WTC11 (cell line): ENCODE measurements at regions not wholly inside any gene's neighbourhood (a gene's known extent, or its start where the extent isn't known, plus 50 kb on each side); places are given as distances from the start of the nearest gene placed in this dataset.

Source experiments
- ATAC-seq: fragments of 200-7000 bp; cut with Tn5 transposase; 2 replicates; pipeline ENCODE4 v1.10.0; 2021; ENCODE audit warnings: mild to moderate bottlenecking, moderate library complexity
- CTCF ChIA-PET: fragments of 300-600 bp; sonication (Branson Sonifier 250); formaldehyde crosslinking; loops from one replicate; lab custom pipeline; 2021; ENCODE audit warnings: antibody characterized with exemption; lab: Charles Lee
- POLR2A ChIA-PET: fragments of 350-600 bp; sonication (Branson Sonifier 250); formaldehyde crosslinking; loops from one replicate; lab custom pipeline; 2021; ENCODE audit warnings: antibody characterized with exemption; lab: Charles Lee
- DNase-seq: peaks from one replicate; pipeline ENCODE4 v3.0.0; 2021; ENCODE audit warnings: low spot score
- H3K27ac Mint-ChIP-seq: 2 replicates; pipeline ENCODE4 v1.8.0; 2021; ENCODE audit warnings: mixed read lengths
- H3K27me3 Mint-ChIP-seq: 2 replicates; pipeline ENCODE4 v1.8.0; 2021; ENCODE audit warnings: low read depth, mild to moderate bottlenecking, moderate library complexity, mixed read lengths
- H3K36me3 Mint-ChIP-seq: 2 replicates; pipeline ENCODE4 v1.8.0; 2021; ENCODE audit warnings: mixed read lengths
- H3K4me1 Mint-ChIP-seq: 2 replicates; pipeline ENCODE4 v1.8.0; 2022; ENCODE audit warnings: mixed read lengths
- H3K4me3 Mint-ChIP-seq: 2 replicates; pipeline ENCODE4 v1.8.0; 2021; ENCODE audit warnings: mild to moderate bottlenecking, moderate library complexity, mixed read lengths
- H3K9me3 Mint-ChIP-seq: 2 replicates; pipeline ENCODE4 v1.8.0; 2021; ENCODE audit warnings: mixed read lengths
- AR ChIP-seq: fragments of 250-450 bp; sonication (Bioruptor Pico); IDR thresholded peaks from 2 replicates; pipeline ENCODE4 v1.9.0; 2021; ENCODE audit warnings: mild to moderate bottlenecking
- CBFB ChIP-seq: sonication (generic); formaldehyde crosslinking; IDR thresholded peaks from 2 replicates; pipeline ENCODE4 v1.8.1; 2022; ENCODE audit warnings: mild to moderate bottlenecking, low read depth, missing genetic modification reagents
- ETV6 ChIP-seq: sonication (generic); formaldehyde crosslinking; IDR thresholded peaks from 2 replicates; pipeline ENCODE4 v1.8.1; 2022; ENCODE audit warnings: mild to moderate bottlenecking, missing genetic modification reagents
- FOXP1 ChIP-seq: sonication (generic); formaldehyde crosslinking; IDR thresholded peaks from 2 replicates; pipeline ENCODE4 v1.8.0; 2022; ENCODE audit warnings: missing genetic modification reagents, mild to moderate bottlenecking, moderate library complexity, borderline replicate concordance
- GABPB1 ChIP-seq: sonication (generic); formaldehyde crosslinking; IDR thresholded peaks from 2 replicates; pipeline ENCODE4 v1.8.1; 2023; ENCODE audit warnings: mild to moderate bottlenecking, missing genetic modification reagents
- IRF2 ChIP-seq: sonication (generic); formaldehyde crosslinking; IDR thresholded peaks from 2 replicates; pipeline ENCODE4 v1.8.0; 2022; ENCODE audit warnings: low read depth, missing genetic modification reagents, borderline replicate concordance
- KAT7 ChIP-seq: sonication (generic); formaldehyde crosslinking; IDR thresholded peaks from 2 replicates; pipeline ENCODE4 v1.8.1; 2023; ENCODE audit warnings: missing genetic modification reagents, mild to moderate bottlenecking, borderline replicate concordance
- MXD4 ChIP-seq: fragments of 250-450 bp; sonication (Bioruptor Pico); IDR thresholded peaks from 2 replicates; pipeline ENCODE4 v1.8.0; 2021; ENCODE audit warnings: mild to moderate bottlenecking, moderate library complexity, borderline replicate concordance
- NFATC4 ChIP-seq: fragments of 250-450 bp; sonication (Bioruptor Pico); IDR thresholded peaks from 2 replicates; pipeline ENCODE4 v1.9.0; 2021; ENCODE audit warnings: mild to moderate bottlenecking
- NFYB ChIP-seq: sonication (generic); formaldehyde crosslinking; conservative IDR thresholded peaks from 2 replicates; pipeline ENCODE4 v1.8.0; 2022; ENCODE audit warnings: low read depth, missing genetic modification reagents
- PRRX2 ChIP-seq: fragments of 250-450 bp; sonication (Bioruptor Pico); IDR thresholded peaks from 2 replicates; pipeline ENCODE4 v1.8.0; 2021; ENCODE audit warnings: mild to moderate bottlenecking
- SP1 ChIP-seq: sonication (generic); formaldehyde crosslinking; conservative IDR thresholded peaks from 2 replicates; pipeline ENCODE4 v1.8.1; 2022; ENCODE audit warnings: missing genetic modification reagents
- STAT6 ChIP-seq: sonication (generic); formaldehyde crosslinking; conservative IDR thresholded peaks from 2 replicates; pipeline ENCODE4 v1.8.1; 2023; ENCODE audit warnings: mild to moderate bottlenecking, low read depth, missing genetic modification reagents, moderate library complexity
- TCF7 ChIP-seq: sonication (generic); formaldehyde crosslinking; IDR thresholded peaks from 2 replicates; pipeline ENCODE4 v1.8.0; 2022; ENCODE audit warnings: mild to moderate bottlenecking, low read depth, missing genetic modification reagents, moderate library complexity
- ZBTB43 ChIP-seq: sonication (generic); formaldehyde crosslinking; IDR thresholded peaks from 2 replicates; pipeline ENCODE4 v1.8.1; 2023; ENCODE audit warnings: mild to moderate bottlenecking, missing genetic modification reagents
- TF ChIP-seq, protein P1 (sequence below): sonication (generic); formaldehyde crosslinking; IDR thresholded peaks from 2 replicates; pipeline ENCODE4 v1.8.0; 2022; ENCODE audit warnings: missing genetic modification reagents
- TF ChIP-seq, protein P2 (sequence below): fragments of 250-450 bp; sonication (Bioruptor Pico); IDR thresholded peaks from 2 replicates; pipeline ENCODE4 v2.1.2; 2022; ENCODE audit warnings: mild to moderate bottlenecking, moderate library complexity
- TF ChIP-seq, protein P3 (sequence below): fragments of 250-450 bp; sonication (Bioruptor Pico); conservative IDR thresholded peaks from 2 replicates; pipeline ENCODE4 v1.9.0; 2021; ENCODE audit warnings: mild to moderate bottlenecking
- TF ChIP-seq, protein P4 (sequence below): fragments of 200-600 bp; IDR thresholded peaks from 2 replicates; pipeline ENCODE4 v1.8.0; 2022; ENCODE audit warnings: antibody characterized with exemption
- TF ChIP-seq, protein P5 (sequence below): sonication (generic); formaldehyde crosslinking; conservative IDR thresholded peaks from 2 replicates; pipeline ENCODE4 v1.8.1; 2022; ENCODE audit warnings: mild to moderate bottlenecking, missing genetic modification reagents

DNA sequence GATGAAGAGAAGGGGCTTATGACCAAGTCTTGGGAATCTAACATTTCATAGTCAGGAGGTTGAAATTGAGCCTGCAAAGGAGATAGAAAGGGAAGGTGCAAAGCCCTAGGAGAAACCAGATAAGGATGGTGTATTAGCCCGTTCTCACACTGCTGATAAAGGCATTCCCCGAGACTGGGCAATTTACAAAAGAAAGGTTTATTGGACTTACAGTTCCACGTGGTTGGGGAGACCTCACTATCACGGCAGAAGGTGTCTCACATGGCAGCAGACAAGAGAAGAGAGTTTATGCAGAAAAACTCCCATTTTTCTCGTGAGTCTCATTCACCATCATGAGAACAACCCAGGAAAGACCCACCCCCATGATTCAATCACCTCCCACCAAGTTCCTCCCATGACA is 129.5 kb upstream of the LNX1 start (continued):
- TF ChIP-seq ZBTB43 (CRISPR knock-in tag): no peak
- TF ChIP-seq, protein P1, sequence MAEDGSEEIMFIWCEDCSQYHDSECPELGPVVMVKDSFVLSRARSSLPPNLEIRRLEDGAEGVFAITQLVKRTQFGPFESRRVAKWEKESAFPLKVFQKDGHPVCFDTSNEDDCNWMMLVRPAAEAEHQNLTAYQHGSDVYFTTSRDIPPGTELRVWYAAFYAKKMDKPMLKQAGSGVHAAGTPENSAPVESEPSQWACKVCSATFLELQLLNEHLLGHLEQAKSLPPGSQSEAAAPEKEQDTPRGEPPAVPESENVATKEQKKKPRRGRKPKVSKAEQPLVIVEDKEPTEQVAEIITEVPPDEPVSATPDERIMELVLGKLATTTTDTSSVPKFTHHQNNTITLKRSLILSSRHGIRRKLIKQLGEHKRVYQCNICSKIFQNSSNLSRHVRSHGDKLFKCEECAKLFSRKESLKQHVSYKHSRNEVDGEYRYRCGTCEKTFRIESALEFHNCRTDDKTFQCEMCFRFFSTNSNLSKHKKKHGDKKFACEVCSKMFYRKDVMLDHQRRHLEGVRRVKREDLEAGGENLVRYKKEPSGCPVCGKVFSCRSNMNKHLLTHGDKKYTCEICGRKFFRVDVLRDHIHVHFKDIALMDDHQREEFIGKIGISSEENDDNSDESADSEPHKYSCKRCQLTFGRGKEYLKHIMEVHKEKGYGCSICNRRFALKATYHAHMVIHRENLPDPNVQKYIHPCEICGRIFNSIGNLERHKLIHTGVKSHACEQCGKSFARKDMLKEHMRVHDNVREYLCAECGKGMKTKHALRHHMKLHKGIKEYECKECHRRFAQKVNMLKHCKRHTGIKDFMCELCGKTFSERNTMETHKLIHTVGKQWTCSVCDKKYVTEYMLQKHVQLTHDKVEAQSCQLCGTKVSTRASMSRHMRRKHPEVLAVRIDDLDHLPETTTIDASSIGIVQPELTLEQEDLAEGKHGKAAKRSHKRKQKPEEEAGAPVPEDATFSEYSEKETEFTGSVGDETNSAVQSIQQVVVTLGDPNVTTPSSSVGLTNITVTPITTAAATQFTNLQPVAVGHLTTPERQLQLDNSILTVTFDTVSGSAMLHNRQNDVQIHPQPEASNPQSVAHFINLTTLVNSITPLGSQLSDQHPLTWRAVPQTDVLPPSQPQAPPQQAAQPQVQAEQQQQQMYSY (CRISPR knock-in tag): no peak
- TF ChIP-seq NFATC4 (CRISPR knock-in tag): no peak
- TF ChIP-seq, protein P2, sequence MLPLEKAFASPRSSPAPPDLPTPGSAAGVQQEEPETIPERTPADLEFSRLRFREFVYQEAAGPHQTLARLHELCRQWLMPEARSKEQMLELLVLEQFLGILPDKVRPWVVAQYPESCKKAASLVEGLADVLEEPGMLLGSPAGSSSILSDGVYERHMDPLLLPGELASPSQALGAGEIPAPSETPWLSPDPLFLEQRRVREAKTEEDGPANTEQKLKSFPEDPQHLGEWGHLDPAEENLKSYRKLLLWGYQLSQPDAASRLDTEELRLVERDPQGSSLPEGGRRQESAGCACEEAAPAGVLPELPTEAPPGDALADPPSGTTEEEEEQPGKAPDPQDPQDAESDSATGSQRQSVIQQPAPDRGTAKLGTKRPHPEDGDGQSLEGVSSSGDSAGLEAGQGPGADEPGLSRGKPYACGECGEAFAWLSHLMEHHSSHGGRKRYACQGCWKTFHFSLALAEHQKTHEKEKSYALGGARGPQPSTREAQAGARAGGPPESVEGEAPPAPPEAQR (CRISPR knock-in tag): no peak
- TF ChIP-seq NFYB (CRISPR knock-in tag): no peak
- TF ChIP-seq, protein P3, sequence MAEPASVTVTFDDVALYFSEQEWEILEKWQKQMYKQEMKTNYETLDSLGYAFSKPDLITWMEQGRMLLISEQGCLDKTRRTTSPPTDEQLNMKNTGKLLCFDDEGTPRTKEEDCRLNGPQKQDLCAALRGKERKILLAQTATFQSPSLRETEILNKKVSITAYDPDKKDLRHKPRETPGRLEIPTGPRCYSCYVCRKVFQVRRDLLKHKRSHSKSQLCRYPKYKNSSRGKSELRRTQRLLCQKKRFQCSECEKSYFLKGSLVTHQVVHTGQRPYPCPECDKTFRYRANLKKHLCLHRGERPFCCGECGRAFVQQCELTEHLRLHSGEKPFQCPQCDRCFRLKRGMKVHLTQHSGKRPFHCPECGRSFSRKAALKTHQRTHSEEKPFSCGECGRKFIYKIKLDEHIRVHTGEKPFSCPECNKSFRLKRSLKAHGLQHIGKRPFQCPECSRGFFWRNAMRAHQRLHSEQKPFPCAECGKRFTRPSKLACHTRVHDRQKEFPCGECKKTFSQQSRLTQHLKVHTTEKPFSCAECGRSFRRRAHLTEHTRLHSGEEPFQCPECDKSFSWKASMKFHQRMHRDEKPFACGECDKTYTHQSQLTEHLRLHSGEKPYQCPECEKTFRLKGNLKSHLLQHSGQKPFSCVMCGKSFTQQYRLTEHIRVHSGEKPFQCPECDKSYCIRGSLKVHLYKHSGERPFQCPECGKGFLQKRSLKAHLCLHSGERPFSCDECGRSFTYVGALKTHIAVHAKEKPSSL (CRISPR knock-in tag): no peak
- TF ChIP-seq, all 79 proteins: peak for 0

- DNase-seq (no peak), ATAC-seq (no peak; the same call in 1 of the 2 replicates)
- CTCF ChIA-PET: interaction anchor here (1.3 kb wide), 1 partner anchor 516 kb away, joined by 3 read pairs; no protein-coding TSS in a partner anchor
- Mint-ChIP-seq H3K36me3 (no peaks in the 10 kb centered on the region), H3K27me3 (no peaks in the 10 kb centered on the region), H3K4me3 (no peak overlapping the region), H3K4me1 (peaks cover 11% of the 10 kb centered on the region), H3K9me3 (no peaks in the 10 kb centered on the region), H3K27ac (no peak overlapping the region; the same call in 1 of the 2 replicates)
- POLR2A ChIA-PET: no interaction called here
- TF ChIP-seq AR (CRISPR knock-in tag) (no peak), FOXP1 (CRISPR knock-in tag) (no peak), TCF7 (CRISPR knock-in tag) (no peak), PRRX2 (CRISPR knock-in tag) (no peak), KAT7 (no peak), MXD4 (CRISPR knock-in tag) (no peak), IRF2 (CRISPR knock-in tag) (no peak), ETV6 (CRISPR knock-in tag) (no peak), STAT6 (CRISPR knock-in tag) (no peak), GABPB1 (CRISPR knock-in tag) (no peak), CBFB (no peak), SP1 (no peak)
- TF ChIP-seq, protein P4, sequence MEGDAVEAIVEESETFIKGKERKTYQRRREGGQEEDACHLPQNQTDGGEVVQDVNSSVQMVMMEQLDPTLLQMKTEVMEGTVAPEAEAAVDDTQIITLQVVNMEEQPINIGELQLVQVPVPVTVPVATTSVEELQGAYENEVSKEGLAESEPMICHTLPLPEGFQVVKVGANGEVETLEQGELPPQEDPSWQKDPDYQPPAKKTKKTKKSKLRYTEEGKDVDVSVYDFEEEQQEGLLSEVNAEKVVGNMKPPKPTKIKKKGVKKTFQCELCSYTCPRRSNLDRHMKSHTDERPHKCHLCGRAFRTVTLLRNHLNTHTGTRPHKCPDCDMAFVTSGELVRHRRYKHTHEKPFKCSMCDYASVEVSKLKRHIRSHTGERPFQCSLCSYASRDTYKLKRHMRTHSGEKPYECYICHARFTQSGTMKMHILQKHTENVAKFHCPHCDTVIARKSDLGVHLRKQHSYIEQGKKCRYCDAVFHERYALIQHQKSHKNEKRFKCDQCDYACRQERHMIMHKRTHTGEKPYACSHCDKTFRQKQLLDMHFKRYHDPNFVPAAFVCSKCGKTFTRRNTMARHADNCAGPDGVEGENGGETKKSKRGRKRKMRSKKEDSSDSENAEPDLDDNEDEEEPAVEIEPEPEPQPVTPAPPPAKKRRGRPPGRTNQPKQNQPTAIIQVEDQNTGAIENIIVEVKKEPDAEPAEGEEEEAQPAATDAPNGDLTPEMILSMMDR: no peak
- TF ChIP-seq, protein P5, sequence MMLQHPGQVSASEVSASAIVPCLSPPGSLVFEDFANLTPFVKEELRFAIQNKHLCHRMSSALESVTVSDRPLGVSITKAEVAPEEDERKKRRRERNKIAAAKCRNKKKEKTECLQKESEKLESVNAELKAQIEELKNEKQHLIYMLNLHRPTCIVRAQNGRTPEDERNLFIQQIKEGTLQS (CRISPR knock-in tag): no peak
Measured at GRCh38 chr4:53717064-53717549, 125.8 kb upstream of the LNX1 start.
